CD8-positive, alpha-beta memory T cell (primary cell): ENCODE measurements at regions not wholly inside any gene's neighbourhood (a gene's known extent, or its start where the extent isn't known, plus 50 kb on each side); places are given as distances from the start of the nearest gene placed in this dataset.

Source experiments
- CTCF ChIA-PET: fragments of 350-600 bp; sonication (Branson Sonifier 250); formaldehyde crosslinking; loops from one replicate; lab custom pipeline; 2021; ENCODE audit warnings: antibody characterized with exemption; lab: Charles Lee
- POLR2A ChIA-PET: fragments of 350-600 bp; sonication (Branson Sonifier 250); formaldehyde crosslinking; loops from one replicate; lab custom pipeline; 2021; ENCODE audit warnings: antibody characterized with exemption; lab: Charles Lee
- DNase-seq, 5 donors: peaks; one replicate each; pipeline versions ENCODE4 v3.0.0 to v3.0.0-alpha.2; 2020 to 2022; ENCODE audit warnings: mixed read lengths in 1 of 5
- H3K27ac ChIP-seq: one replicate; pipeline ENCODE4 v1.7.0; 2013; ENCODE audit warnings: low read depth, mild to moderate bottlenecking, low read length, moderate library complexity
- H3K27me3 ChIP-seq: 2 replicates; pipeline ENCODE4 v1.7.0; 2013; ENCODE audit warnings: low read length, mild to moderate bottlenecking; ENCODE audit not compliant: insufficient read depth, poor library complexity, severe bottlenecking
- H3K36me3 ChIP-seq: 2 replicates; pipeline ENCODE4 v1.7.0; 2013; ENCODE audit warnings: mild to moderate bottlenecking, low read length, moderate library complexity; ENCODE audit not compliant: insufficient read depth
- H3K4me1 ChIP-seq: 2 replicates; pipeline ENCODE4 v1.7.0; 2013; ENCODE audit warnings: mild to moderate bottlenecking, low read length, moderate library complexity; ENCODE audit not compliant: insufficient read depth
- H3K4me3 ChIP-seq: 2 replicates; pipeline ENCODE4 v1.7.0; 2013; ENCODE audit warnings: mild to moderate bottlenecking, low read length
- H3K9me3 ChIP-seq: 2 replicates; pipeline ENCODE4 v1.7.0; 2013; ENCODE audit warnings: mild to moderate bottlenecking, low read length
- H3K27ac Mint-ChIP-seq, 8 donors: one replicate each; pipeline ENCODE4 v1.8.0; 2020 to 2021; ENCODE audit warnings: mixed read lengths in 8 of 8, mild to moderate bottlenecking in 6 of 8, inconsistent platforms in 3 of 8, moderate library complexity in 3 of 8
- H3K27me3 Mint-ChIP-seq, 2 donors: one replicate each; pipeline ENCODE4 v1.8.0; 2020 to 2021; ENCODE audit warnings: mixed read lengths in 2 of 2, mild to moderate bottlenecking in 1 of 2, moderate library complexity in 1 of 2
- H3K36me3 Mint-ChIP-seq, 3 donors: one replicate each; pipeline ENCODE4 v1.8.0; 2020 to 2021; ENCODE audit warnings: mixed read lengths in 3 of 3, inconsistent platforms in 1 of 3, mild to moderate bottlenecking in 1 of 3
- H3K4me1 Mint-ChIP-seq, 3 donors: one replicate each; pipeline ENCODE4 v1.8.0; 2020 to 2021; ENCODE audit warnings: mixed read lengths in 3 of 3, inconsistent platforms in 1 of 3, mild to moderate bottlenecking in 1 of 3
- H3K4me3 Mint-ChIP-seq, 7 donors: one replicate each; pipeline ENCODE4 v1.8.0; 2020 to 2021; ENCODE audit warnings: mixed read lengths in 7 of 7, mild to moderate bottlenecking in 6 of 7, moderate library complexity in 4 of 7, inconsistent platforms in 2 of 7
- H3K9me3 Mint-ChIP-seq, 5 donors: one replicate each; pipeline ENCODE4 v1.8.0; 2020 to 2022; ENCODE audit warnings: mixed read lengths in 5 of 5, mild to moderate bottlenecking in 3 of 5, moderate library complexity in 2 of 5, inconsistent platforms in 1 of 5

- ChIA-PET CTCF (no interaction called here), POLR2A (no interaction called here)
- H3K27ac Mint-ChIP-seq = no peak overlapping the region
Observed at GRCh38 chr5:124810396-124811006, 64.1 kb upstream of the ZNF608 start.

GRCh38 chr5:124812771-124813358 lies 66.4 kb upstream of the ZNF608 start:
- POLR2A ChIA-PET = no interaction called here
- H3K27me3 ChIP-seq = no peaks in the 10 kb centered on the region

More at GRCh38 chr5:124810396-124811006, 64.1 kb upstream of the ZNF608 start:
- Mint-ChIP-seq H3K4me3 (no peak overlapping the region), H3K4me1 (no peaks in the 10 kb centered on the region), H3K9me3 (peaks cover 0 to 5% (median 0%) of the 10 kb centered on the region in 5 donors), H3K27me3 (peaks cover 0 to 2% of the 10 kb centered on the region in 2 donors), H3K36me3 (no peaks in the 10 kb centered on the region)
- no peak for DNase-seq
- Histone ChIP-seq H3K27me3 (no peaks in the 10 kb centered on the region), H3K36me3 (no peaks in the 10 kb centered on the region), H3K9me3 (no peaks in the 10 kb centered on the region), H3K4me1 (no peaks in the 10 kb centered on the region), H3K4me3 (no peak overlapping the region), H3K27ac (no peak overlapping the region)

GRCh38 chr5:124816381-124816780 lies 69.9 kb upstream of the ZNF608 start:
- Histone ChIP-seq H3K4me1 (no peaks in the 10 kb centered on the region), H3K9me3 (no peaks in the 10 kb centered on the region), H3K4me3 (no peak overlapping the region), H3K27ac (no peak overlapping the region), H3K36me3 (no peaks in the 10 kb centered on the region), H3K27me3 (no peaks in the 10 kb centered on the region)
- Mint-ChIP-seq H3K27ac (no peak overlapping the region), H3K27me3 (no peaks in the 10 kb centered on the region), H3K36me3 (no peaks in the 10 kb centered on the region), H3K4me1 (no peaks in the 10 kb centered on the region), H3K4me3 (no peak overlapping the region), H3K9me3 (peaks cover 0 to 4% (median 0%) of the 10 kb centered on the region in 5 donors)
- no peak for DNase-seq
- POLR2A ChIA-PET = no interaction called here
- CTCF ChIA-PET = no interaction called here

More at GRCh38 chr5:124812771-124813358, 66.4 kb upstream of the ZNF608 start:
- CTCF ChIA-PET = interaction anchor here (0.7 kb wide), 1 partner anchor 37 kb away, joined by 3 read pairs; no protein-coding TSS in a partner anchor
- no peaks in the 10 kb centered on the region for H3K36me3 ChIP-seq
- H3K4me1 Mint-ChIP-seq = no peaks in the 10 kb centered on the region
- H3K27ac ChIP-seq = no peak overlapping the region
- H3K4me3 ChIP-seq = no peak overlapping the region
- peaks cover 0 to 5% (median 4%) of the 10 kb centered on the region in 5 donors for H3K9me3 Mint-ChIP-seq
- no peak overlapping the region for H3K27ac Mint-ChIP-seq
- no peaks in the 10 kb centered on the region for H3K36me3 Mint-ChIP-seq
- peaks cover 0 to 1% of the 10 kb centered on the region in 2 donors for H3K27me3 Mint-ChIP-seq
- no peak overlapping the region for H3K4me3 Mint-ChIP-seq
- DNase-seq = no peak
- no peaks in the 10 kb centered on the region for H3K9me3 ChIP-seq
- no peaks in the 10 kb centered on the region for H3K4me1 ChIP-seq

- Histone ChIP-seq H3K4me3 (no peak overlapping the region), H3K4me1 (no peaks in the 10 kb centered on the region), H3K27me3 (no peaks in the 10 kb centered on the region), H3K9me3 (no peaks in the 10 kb centered on the region), H3K36me3 (no peaks in the 10 kb centered on the region), H3K27ac (no peak overlapping the region)
- H3K27ac Mint-ChIP-seq = no peak overlapping the region
- H3K36me3 Mint-ChIP-seq = no peaks in the 10 kb centered on the region
- peaks cover 0 to 14% (median 0%) of the 10 kb centered on the region in 5 donors for H3K9me3 Mint-ChIP-seq
- no peak overlapping the region for H3K4me3 Mint-ChIP-seq
- POLR2A ChIA-PET = no interaction called here
- DNase-seq = no peak
- H3K27me3 Mint-ChIP-seq = no peaks in the 10 kb centered on the region
- H3K4me1 Mint-ChIP-seq = no peaks in the 10 kb centered on the region
- CTCF ChIA-PET = no interaction called here
Observed at GRCh38 chr5:124819201-124819600, 72.8 kb upstream of the ZNF608 start.

- ChIA-PET POLR2A (no interaction called here), CTCF (no interaction called here)
- Histone ChIP-seq H3K4me3 (no peak overlapping the region), H3K27ac (no peak overlapping the region), H3K9me3 (no peaks in the 10 kb centered on the region), H3K36me3 (no peaks in the 10 kb centered on the region), H3K4me1 (no peaks in the 10 kb centered on the region), H3K27me3 (no peaks in the 10 kb centered on the region)
- no peak for DNase-seq
- Mint-ChIP-seq H3K27me3 (no peaks in the 10 kb centered on the region), H3K36me3 (no peaks in the 10 kb centered on the region), H3K27ac (no peak overlapping the region), H3K4me3 (no peak overlapping the region), H3K9me3 (peaks cover 0 to 14% (median 0%) of the 10 kb centered on the region in 5 donors), H3K4me1 (no peaks in the 10 kb centered on the region)
Observed at GRCh38 chr5:124822647-124823046, 76.2 kb upstream of the ZNF608 start.

- ChIA-PET CTCF (no interaction called here), POLR2A (no interaction called here)
- H3K27ac ChIP-seq = no peak overlapping the region
- no peak for DNase-seq
- Mint-ChIP-seq H3K9me3 (peaks cover 0 to 14% (median 0%) of the 10 kb centered on the region in 5 donors), H3K27me3 (no peaks in the 10 kb centered on the region), H3K4me1 (no peaks in the 10 kb centered on the region), H3K36me3 (no peaks in the 10 kb centered on the region), H3K4me3 (no peak overlapping the region), H3K27ac (no peak overlapping the region)
- no peaks in the 10 kb centered on the region for H3K27me3 ChIP-seq
- no peak overlapping the region for H3K4me3 ChIP-seq
- H3K36me3 ChIP-seq = no peaks in the 10 kb centered on the region
- no peaks in the 10 kb centered on the region for H3K4me1 ChIP-seq
- no peaks in the 10 kb centered on the region for H3K9me3 ChIP-seq
Observed at GRCh38 chr5:124823380-124823779, 76.9 kb upstream of the ZNF608 start.

- Mint-ChIP-seq H3K4me3 (no peak overlapping the region), H3K36me3 (no peaks in the 10 kb centered on the region), H3K27ac (no peak overlapping the region), H3K9me3 (peaks cover 0 to 14% (median 0%) of the 10 kb centered on the region in 5 donors), H3K27me3 (no peaks in the 10 kb centered on the region), H3K4me1 (no peaks in the 10 kb centered on the region)
- Histone ChIP-seq H3K27ac (no peak overlapping the region), H3K27me3 (no peaks in the 10 kb centered on the region), H3K4me3 (no peak overlapping the region), H3K9me3 (no peaks in the 10 kb centered on the region), H3K4me1 (no peaks in the 10 kb centered on the region), H3K36me3 (no peaks in the 10 kb centered on the region)
- DNase-seq = no peak
- CTCF ChIA-PET = no interaction called here
- POLR2A ChIA-PET = no interaction called here
Observed at GRCh38 chr5:124824637-124825158, 78.3 kb upstream of the ZNF608 start.

GRCh38 chr5:124825250-124825982 lies 79.0 kb upstream of the ZNF608 start:
- Mint-ChIP-seq H3K27ac (no peak overlapping the region), H3K4me3 (no peak overlapping the region), H3K9me3 (peaks cover 0 to 14% (median 0%) of the 10 kb centered on the region in 5 donors), H3K27me3 (no peaks in the 10 kb centered on the region), H3K4me1 (no peaks in the 10 kb centered on the region), H3K36me3 (no peaks in the 10 kb centered on the region)
- POLR2A ChIA-PET = no interaction called here
- no peaks in the 10 kb centered on the region for H3K36me3 ChIP-seq
- no peaks in the 10 kb centered on the region for H3K4me1 ChIP-seq
- no peak for DNase-seq
- no peaks in the 10 kb centered on the region for H3K27me3 ChIP-seq
- no peak overlapping the region for H3K4me3 ChIP-seq
- no peak overlapping the region for H3K27ac ChIP-seq
- no peaks in the 10 kb centered on the region for H3K9me3 ChIP-seq
- CTCF ChIA-PET = no interaction called here
